Prostate gland (tissue), 2 donors: ENCODE measurements at regions not wholly inside any gene's neighbourhood (a gene's known extent, or its start where the extent isn't known, plus 50 kb on each side); places are given as distances from the start of the nearest gene placed in this dataset.

Source experiments
- CTCF ChIP-seq, 4 experiments: fragments of 200-600 bp in 2 of 4; fragments of 450-650 bp in 2 of 4; sonication (generic) in 2 of 4; IDR thresholded peaks; 1 replicate in 3 of 4; 2 replicates in 1 of 4; pipeline ENCODE4 v1.5.1; 2016 to 2019; ENCODE audit warnings: antibody characterized with exemption in 4 of 4, mild to moderate bottlenecking in 2 of 4, moderate library complexity in 2 of 4
- POLR2A ChIP-seq: fragments of 450-650 bp; IDR thresholded peaks from one replicate; pipeline ENCODE4 v1.6.1; 2016; ENCODE audit warnings: antibody characterized with exemption, mild to moderate bottlenecking

- no peak for TF ChIP-seq CTCF (IDR thresholded peaks at IDR 0.05)
- TF ChIP-seq POLR2A: no peak
Measured at GRCh38 chr4:66946761-66947160, 598.5 kb downstream of the CENPC start.
